ENCODE measurements at regions not wholly inside any gene's neighbourhood (a gene's known extent, or its start where the extent isn't known, plus 50 kb on each side); places are given as distances from the start of the nearest gene placed in this dataset.

DNA sequence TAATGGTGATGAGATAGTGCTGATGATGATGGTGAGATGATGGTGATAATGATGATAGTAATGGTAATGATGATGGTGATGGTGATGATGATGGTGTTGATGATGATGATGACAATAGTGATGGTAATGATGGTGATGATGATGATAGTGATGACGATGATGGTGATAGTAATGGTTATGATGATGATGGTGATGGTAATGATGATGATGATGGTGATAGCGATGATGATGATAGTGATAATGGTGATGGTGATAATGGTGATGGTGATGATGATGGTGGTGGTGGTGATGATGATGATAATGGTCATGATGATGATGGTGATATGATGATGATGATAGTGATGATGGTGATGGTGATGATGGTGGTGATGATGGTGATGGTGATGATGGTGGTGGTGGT lies 384.6 kb downstream of the MATN1 start:
- TF ChIP-seq, protein P1, sequence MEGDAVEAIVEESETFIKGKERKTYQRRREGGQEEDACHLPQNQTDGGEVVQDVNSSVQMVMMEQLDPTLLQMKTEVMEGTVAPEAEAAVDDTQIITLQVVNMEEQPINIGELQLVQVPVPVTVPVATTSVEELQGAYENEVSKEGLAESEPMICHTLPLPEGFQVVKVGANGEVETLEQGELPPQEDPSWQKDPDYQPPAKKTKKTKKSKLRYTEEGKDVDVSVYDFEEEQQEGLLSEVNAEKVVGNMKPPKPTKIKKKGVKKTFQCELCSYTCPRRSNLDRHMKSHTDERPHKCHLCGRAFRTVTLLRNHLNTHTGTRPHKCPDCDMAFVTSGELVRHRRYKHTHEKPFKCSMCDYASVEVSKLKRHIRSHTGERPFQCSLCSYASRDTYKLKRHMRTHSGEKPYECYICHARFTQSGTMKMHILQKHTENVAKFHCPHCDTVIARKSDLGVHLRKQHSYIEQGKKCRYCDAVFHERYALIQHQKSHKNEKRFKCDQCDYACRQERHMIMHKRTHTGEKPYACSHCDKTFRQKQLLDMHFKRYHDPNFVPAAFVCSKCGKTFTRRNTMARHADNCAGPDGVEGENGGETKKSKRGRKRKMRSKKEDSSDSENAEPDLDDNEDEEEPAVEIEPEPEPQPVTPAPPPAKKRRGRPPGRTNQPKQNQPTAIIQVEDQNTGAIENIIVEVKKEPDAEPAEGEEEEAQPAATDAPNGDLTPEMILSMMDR (IDR thresholded peaks at IDR 0.05; ENCODE audit: insufficient read depth, low read depth, low read length): no peak
- TF ChIP-seq EZH2 (IDR thresholded peaks at IDR 0.05; ENCODE audit: insufficient read depth, low read length): no peak
